ENCODE measurements at regions not wholly inside any gene's neighbourhood (a gene's known extent, or its start where the extent isn't known, plus 50 kb on each side); places are given as distances from the start of the nearest gene placed in this dataset.

DNA sequence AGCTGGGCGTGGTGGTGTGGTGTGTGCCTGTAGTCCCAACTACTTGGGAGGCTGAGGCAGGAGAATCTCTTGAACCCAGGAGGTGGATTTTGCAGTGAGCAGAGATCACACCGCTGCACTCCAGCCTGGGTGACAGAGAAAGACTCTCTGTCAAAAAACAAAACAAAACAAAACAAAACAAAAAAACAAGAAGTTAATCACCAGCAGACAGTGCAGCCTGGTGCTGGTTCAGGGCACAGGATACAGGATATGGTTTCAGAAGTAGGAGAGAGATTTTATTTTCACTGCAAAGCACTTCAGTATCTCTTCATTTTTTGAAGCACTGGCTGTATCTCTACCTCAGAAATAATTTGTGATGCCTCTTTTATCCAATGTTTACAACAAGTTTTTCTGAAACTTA, 1222.9 kb upstream of the PRKX start:
- TF ChIP-seq, protein P1, sequence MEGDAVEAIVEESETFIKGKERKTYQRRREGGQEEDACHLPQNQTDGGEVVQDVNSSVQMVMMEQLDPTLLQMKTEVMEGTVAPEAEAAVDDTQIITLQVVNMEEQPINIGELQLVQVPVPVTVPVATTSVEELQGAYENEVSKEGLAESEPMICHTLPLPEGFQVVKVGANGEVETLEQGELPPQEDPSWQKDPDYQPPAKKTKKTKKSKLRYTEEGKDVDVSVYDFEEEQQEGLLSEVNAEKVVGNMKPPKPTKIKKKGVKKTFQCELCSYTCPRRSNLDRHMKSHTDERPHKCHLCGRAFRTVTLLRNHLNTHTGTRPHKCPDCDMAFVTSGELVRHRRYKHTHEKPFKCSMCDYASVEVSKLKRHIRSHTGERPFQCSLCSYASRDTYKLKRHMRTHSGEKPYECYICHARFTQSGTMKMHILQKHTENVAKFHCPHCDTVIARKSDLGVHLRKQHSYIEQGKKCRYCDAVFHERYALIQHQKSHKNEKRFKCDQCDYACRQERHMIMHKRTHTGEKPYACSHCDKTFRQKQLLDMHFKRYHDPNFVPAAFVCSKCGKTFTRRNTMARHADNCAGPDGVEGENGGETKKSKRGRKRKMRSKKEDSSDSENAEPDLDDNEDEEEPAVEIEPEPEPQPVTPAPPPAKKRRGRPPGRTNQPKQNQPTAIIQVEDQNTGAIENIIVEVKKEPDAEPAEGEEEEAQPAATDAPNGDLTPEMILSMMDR (IDR thresholded peaks at IDR 0.05; ENCODE audit: low read depth, low read length, missing control alignments): no peak
- no peak for DNase-seq (ENCODE audit: low read depth)

DNA sequence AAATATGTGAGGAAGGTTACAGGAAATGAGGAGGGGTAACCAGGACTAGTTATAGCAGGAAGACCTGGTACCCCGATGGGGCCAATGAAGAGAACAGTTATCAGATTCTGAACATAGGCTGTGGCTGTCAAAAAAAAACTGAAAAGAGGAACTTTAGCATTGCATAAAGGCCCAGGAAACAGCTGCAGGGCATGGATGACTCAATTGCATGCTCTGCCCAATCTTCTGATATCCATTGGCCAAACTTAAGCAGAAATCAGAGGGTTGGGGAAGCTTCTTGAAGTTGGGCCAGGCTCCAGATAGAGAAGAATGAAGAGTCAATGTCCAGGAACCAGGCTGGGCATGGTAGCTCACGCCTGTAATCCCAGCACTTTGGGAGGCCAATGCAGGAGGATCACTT, 1222.4 kb upstream of the PRKX start:
- DNase-seq (ENCODE audit: low read depth): no peak
- no peak overlapping the region for H3K4me3 ChIP-seq (ENCODE audit: low read depth, low read length)
- TF ChIP-seq, protein P1 (IDR thresholded peaks at IDR 0.05; ENCODE audit: low read depth, low read length, missing control alignments): no peak

More for the DNA sequence above, 1222.9 kb upstream of the PRKX start:
- no peak overlapping the region for H3K4me3 ChIP-seq (ENCODE audit: low read depth, low read length)

DNA sequence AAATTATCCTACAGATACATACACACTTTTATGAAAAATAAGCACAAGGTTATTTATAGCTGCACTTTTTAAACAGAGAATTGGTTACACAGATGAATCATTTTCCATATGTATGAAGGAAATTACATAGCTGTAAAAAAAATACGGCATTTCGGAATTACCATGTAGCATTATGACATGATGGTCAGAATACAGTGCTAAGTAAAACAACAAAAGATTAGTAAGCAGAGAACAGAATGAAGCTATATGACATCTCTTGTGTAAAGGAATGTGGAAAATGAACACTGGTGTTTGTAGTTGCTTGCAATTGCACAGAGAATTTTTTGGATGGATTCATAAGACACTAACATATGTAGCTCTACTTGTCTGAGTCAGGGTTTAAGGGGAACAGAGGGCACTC, 1222.0 kb upstream of the PRKX start:
- DNase-seq (ENCODE audit: low read depth): no peak
- no peak overlapping the region for H3K4me3 ChIP-seq (ENCODE audit: low read depth, low read length)
- TF ChIP-seq, protein P1 (IDR thresholded peaks at IDR 0.05; ENCODE audit: low read depth, low read length, missing control alignments): no peak

DNA sequence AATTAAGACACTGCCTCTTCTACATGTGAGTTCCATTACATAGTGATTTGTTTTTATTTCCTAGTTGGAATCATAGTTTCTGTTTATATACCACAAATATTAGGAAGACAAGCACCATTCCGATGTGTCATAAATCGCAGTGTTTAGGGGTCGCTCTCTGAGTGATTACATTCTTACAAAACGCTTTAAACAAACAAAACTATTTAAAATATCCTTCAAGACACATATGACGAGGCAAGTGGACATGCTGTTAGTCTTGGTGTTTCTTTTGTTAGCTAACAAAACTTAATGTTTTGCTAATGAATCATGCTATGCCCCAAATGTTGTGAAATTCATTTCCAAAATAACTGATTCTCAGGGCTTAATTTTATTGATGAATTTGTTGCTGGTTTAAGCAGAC, 1219.3 kb upstream of the PRKX start:
- no peak for DNase-seq (ENCODE audit: low read depth)
- TF ChIP-seq, protein P1 (IDR thresholded peaks at IDR 0.05; ENCODE audit: low read depth, low read length, missing control alignments): no peak
- no peak overlapping the region for H3K4me3 ChIP-seq (ENCODE audit: low read depth, low read length)

DNA sequence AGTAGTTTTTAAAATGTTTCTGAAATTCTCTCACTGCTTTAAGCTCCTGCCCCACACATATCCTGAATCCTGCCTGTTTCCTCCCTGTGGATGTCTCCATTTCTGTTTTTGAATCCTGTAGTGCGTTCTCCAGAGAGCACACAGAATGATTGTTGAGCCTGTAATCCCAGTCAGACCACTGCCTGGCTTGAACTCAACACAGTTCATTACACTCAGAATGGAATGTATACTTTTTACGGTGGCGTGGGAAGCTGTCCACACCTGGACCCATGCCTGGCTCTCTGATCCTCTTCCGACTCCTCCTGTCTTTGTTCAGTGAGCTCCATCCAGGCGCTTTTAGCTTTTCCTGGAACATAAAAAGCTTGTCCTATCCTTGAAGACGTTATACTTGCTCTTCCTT, 1217.0 kb upstream of the PRKX start:
- DNase-seq (ENCODE audit: low read depth): no peak
- TF ChIP-seq, protein P1 (IDR thresholded peaks at IDR 0.05; ENCODE audit: low read depth, low read length, missing control alignments): no peak
- H3K4me3 ChIP-seq (ENCODE audit: low read depth, low read length): no peak overlapping the region

DNA sequence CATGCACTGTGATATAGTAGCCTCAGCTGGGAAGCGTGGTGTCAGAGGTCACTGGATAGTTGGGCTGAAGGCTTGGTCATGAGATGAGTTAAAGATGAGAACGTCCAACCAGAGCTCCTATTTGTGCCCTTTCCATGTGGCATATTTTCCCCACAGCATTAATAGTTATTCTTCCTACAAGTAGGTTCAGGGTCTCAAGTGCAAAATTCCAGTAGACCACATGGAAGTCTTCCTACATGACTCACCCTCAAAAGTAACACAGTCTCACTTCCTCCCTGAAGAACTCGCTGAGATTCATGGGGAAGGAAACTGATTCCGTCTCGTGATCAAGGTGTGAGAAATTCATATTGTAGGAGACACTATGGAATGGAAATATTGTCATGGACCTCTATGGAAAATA, 1212.5 kb upstream of the PRKX start:
- TF ChIP-seq, protein P1 (IDR thresholded peaks at IDR 0.05; ENCODE audit: low read depth, low read length, missing control alignments): no peak
- H3K4me3 ChIP-seq (ENCODE audit: low read depth, low read length): no peak overlapping the region
- no peak for DNase-seq (ENCODE audit: low read depth)

DNA sequence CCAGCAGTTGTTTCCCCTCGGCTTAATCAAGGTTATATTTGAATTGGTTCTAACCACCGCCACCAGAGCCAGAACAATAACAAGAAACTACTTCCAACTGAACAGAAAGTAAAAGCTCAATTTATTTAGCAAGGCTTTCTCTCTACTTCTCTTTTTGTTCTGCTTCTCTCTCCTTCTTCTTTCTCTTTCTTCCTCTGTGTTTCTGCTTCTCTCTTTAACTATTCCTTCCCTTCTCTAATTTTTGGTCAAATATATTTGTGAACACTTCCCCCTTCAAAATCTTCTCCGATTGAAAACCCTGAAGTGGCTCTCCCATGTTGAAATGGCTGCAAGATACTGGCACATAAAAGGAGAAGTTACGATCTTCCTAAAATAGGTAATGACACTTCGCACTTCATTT, 1195.9 kb upstream of the PRKX start:
- no peak overlapping the region for H3K4me3 ChIP-seq (ENCODE audit: low read depth, low read length)
- DNase-seq (ENCODE audit: low read depth): no peak
- TF ChIP-seq, protein P1 (IDR thresholded peaks at IDR 0.05; ENCODE audit: low read depth, low read length, missing control alignments): no peak

All from GM12864 (cell line).